Neural cell (in vitro differentiated cells): ENCODE measurements at regions not wholly inside any gene's neighbourhood (a gene's known extent, or its start where the extent isn't known, plus 50 kb on each side); places are given as distances from the start of the nearest gene placed in this dataset.

ENCODE experiments used
- H2AFZ ChIP-seq: fragments of 200-600, 300-800 bp; sonication (generic), shearing (Covaris generic); 2 replicates; pipeline ENCODE4 v1.6.0; 2014; ENCODE audit warnings: low read depth, mild to moderate bottlenecking, antibody characterized with exemption, low read length, moderate library complexity
- H3F3A ChIP-seq: fragments of 200-600 bp; shearing (Covaris generic); 2 replicates; pipeline ENCODE4 v1.6.1; 2016; ENCODE audit warnings: mild to moderate bottlenecking, moderate library complexity, mixed read lengths, antibody characterized with exemption, low read length; ENCODE audit not compliant: insufficient read depth, poor library complexity, severe bottlenecking
- H3K27ac ChIP-seq: fragments of 200-600, 300-800 bp; sonication (generic), shearing (Covaris generic); 2 replicates; pipeline ENCODE4 v1.5.1; 2014; ENCODE audit warnings: mild to moderate bottlenecking, low read length, moderate library complexity
- H3K27me3 ChIP-seq: fragments of 300-800, 200-600 bp; sonication (generic), shearing (Covaris generic); 2 replicates; pipeline ENCODE4 v1.6.0; 2014; ENCODE audit warnings: mild to moderate bottlenecking, low read depth, low read length, moderate library complexity; ENCODE audit not compliant: insufficient read depth
- H3K36me3 ChIP-seq: fragments of 300-800, 200-600 bp; sonication (generic), shearing (Covaris generic); 2 replicates; pipeline ENCODE4 v1.5.1; 2014; ENCODE audit warnings: mild to moderate bottlenecking, antibody characterized with exemption, low read length, moderate library complexity; ENCODE audit not compliant: insufficient read depth
- H3K4me2 ChIP-seq: fragments of 300-800, 200-600 bp; sonication (generic), shearing (Covaris generic); 2 replicates; pipeline ENCODE4 v1.6.0; 2014; ENCODE audit warnings: mild to moderate bottlenecking, low read length
- H3K4me3 ChIP-seq: fragments of 300-800, 200-600 bp; sonication (generic), shearing (Covaris generic); 2 replicates; pipeline ENCODE4 v1.5.1; 2014; ENCODE audit warnings: mild to moderate bottlenecking, low read length, moderate library complexity
- H3K79me2 ChIP-seq: fragments of 200-600 bp; shearing (Covaris generic); replicated peaks from 2 replicates; pipeline ENCODE4 v1.6.0; 2014; ENCODE audit warnings: mild to moderate bottlenecking, low read length, moderate library complexity; ENCODE audit not compliant: insufficient read depth
- H3K9ac ChIP-seq: fragments of 300-800, 200-600 bp; sonication (generic), shearing (Covaris generic); 2 replicates; pipeline ENCODE4 v1.6.1; 2016; ENCODE audit warnings: mild to moderate bottlenecking, low read length, mixed read lengths
- H3K9me2 ChIP-seq: fragments of 200-600 bp; shearing (Covaris generic); 2 replicates; pipeline ENCODE4 v1.6.1; 2016; ENCODE audit warnings: mild to moderate bottlenecking, low read length, mixed read lengths; ENCODE audit not compliant: insufficient read depth
- H3K9me3 ChIP-seq: fragments of 200-600, 300-800 bp; sonication (generic), shearing (Covaris generic); 2 replicates; pipeline ENCODE4 v1.6.1; 2016; ENCODE audit warnings: mild to moderate bottlenecking, mixed run types, low read length, moderate library complexity, mixed read lengths
- H4K20me1 ChIP-seq: fragments of 200-600 bp; shearing (Covaris generic); 2 replicates; pipeline ENCODE4 v1.6.1; 2016; ENCODE audit warnings: mild to moderate bottlenecking, mixed run types; ENCODE audit not compliant: insufficient read depth
- CTCF ChIP-seq: fragments of 450-650 bp; IDR thresholded peaks from 2 replicates; pipeline ENCODE4 v1.5.1; 2014; ENCODE audit warnings: antibody characterized with exemption, mild to moderate bottlenecking, moderate library complexity; ENCODE audit not compliant: poor library complexity, severe bottlenecking
- EP300 ChIP-seq: fragments of 450-650 bp; conservative IDR thresholded peaks from 2 replicates; pipeline ENCODE4 v1.6.1; 2014; ENCODE audit warnings: antibody characterized with exemption, mild to moderate bottlenecking, moderate library complexity; ENCODE audit not compliant: poor library complexity, severe bottlenecking
- EZH2 ChIP-seq: fragments of 200-600, 300-800 bp; shearing (Covaris generic), sonication (generic); IDR thresholded peaks from 2 replicates; pipeline ENCODE4 v1.6.1; 2014; ENCODE audit warnings: antibody characterized with exemption, low read length, borderline replicate concordance, mild to moderate bottlenecking; ENCODE audit not compliant: insufficient read depth, poor library complexity, severe bottlenecking
- MXI1 ChIP-seq: fragments of 450-650 bp; conservative IDR thresholded peaks from 2 replicates; pipeline ENCODE4 v1.6.1; 2014; ENCODE audit warnings: antibody characterized with exemption, mild to moderate bottlenecking; ENCODE audit not compliant: poor library complexity, severe bottlenecking
- POLR2AphosphoS5 ChIP-seq: IDR thresholded peaks from 2 replicates; pipeline ENCODE4 v1.6.1; 2012
- RAD21 ChIP-seq: fragments of 450-650 bp; conservative IDR thresholded peaks from 2 replicates; pipeline ENCODE4 v1.6.1; 2014; ENCODE audit warnings: antibody characterized with exemption, mild to moderate bottlenecking, moderate library complexity
- REST ChIP-seq: IDR thresholded peaks from 2 replicates; pipeline ENCODE4 v1.6.1; 2012; ENCODE audit warnings: borderline replicate concordance
- SMC3 ChIP-seq: fragments of 450-650 bp; conservative IDR thresholded peaks from 2 replicates; pipeline ENCODE4 v1.6.1; 2014; ENCODE audit warnings: antibody characterized with exemption, mild to moderate bottlenecking, moderate library complexity; ENCODE audit not compliant: poor library complexity
- TAF1 ChIP-seq: IDR thresholded peaks from 2 replicates; pipeline ENCODE4 v1.6.1; 2012; ENCODE audit warnings: low read depth

- Histone ChIP-seq H3K9me2 (no peaks in the 10 kb centered on the region), H3K9ac (no peak overlapping the region), H3K27ac (no peak overlapping the region), H3K9me3 (no peaks in the 10 kb centered on the region), H3F3A (no peaks in the 10 kb centered on the region), H3K4me2 (no peak overlapping the region), H3K27me3 (no peaks in the 10 kb centered on the region), H3K4me3 (no peak overlapping the region), H3K36me3 (no peaks in the 10 kb centered on the region), H3K79me2 (no peaks in the 10 kb centered on the region), H2AFZ (no peak overlapping the region), H4K20me1 (no peaks in the 10 kb centered on the region)
- TF ChIP-seq REST (no peak), SMC3 (no peak), RAD21 (no peak), CTCF (no peak), POLR2AphosphoS5 (no peak), EZH2 (no peak), EP300 (no peak), TAF1 (no peak), MXI1 (no peak)
These were observed 521.3 kb downstream of the METTL4 start for GRCh38 chr18:2049986-2050385.

- TF ChIP-seq RAD21 (no peak), EP300 (no peak), REST (no peak), TAF1 (no peak), MXI1 (no peak), EZH2 (no peak), SMC3 (no peak), CTCF (no peak), POLR2AphosphoS5 (no peak)
- Histone ChIP-seq H3K27me3 (no peaks in the 10 kb centered on the region), H3K4me2 (no peak overlapping the region), H2AFZ (no peak overlapping the region), H3F3A (no peaks in the 10 kb centered on the region), H3K79me2 (no peaks in the 10 kb centered on the region), H3K9me2 (no peaks in the 10 kb centered on the region), H4K20me1 (no peaks in the 10 kb centered on the region), H3K9me3 (no peaks in the 10 kb centered on the region), H3K9ac (no peak overlapping the region), H3K4me3 (no peak overlapping the region), H3K27ac (no peak overlapping the region), H3K36me3 (no peaks in the 10 kb centered on the region)
These were observed 520.6 kb downstream of the METTL4 start for GRCh38 chr18:2050702-2051201.
